ENCODE measurements at regions not wholly inside any gene's neighbourhood (a gene's known extent, or its start where the extent isn't known, plus 50 kb on each side); places are given as distances from the start of the nearest gene placed in this dataset.
"Not testable (repeated sequence)": the region's sequence is repeated elsewhere in the genome, so short reads cannot be mapped to it uniquely, and the experiment has no call there.

DNA sequence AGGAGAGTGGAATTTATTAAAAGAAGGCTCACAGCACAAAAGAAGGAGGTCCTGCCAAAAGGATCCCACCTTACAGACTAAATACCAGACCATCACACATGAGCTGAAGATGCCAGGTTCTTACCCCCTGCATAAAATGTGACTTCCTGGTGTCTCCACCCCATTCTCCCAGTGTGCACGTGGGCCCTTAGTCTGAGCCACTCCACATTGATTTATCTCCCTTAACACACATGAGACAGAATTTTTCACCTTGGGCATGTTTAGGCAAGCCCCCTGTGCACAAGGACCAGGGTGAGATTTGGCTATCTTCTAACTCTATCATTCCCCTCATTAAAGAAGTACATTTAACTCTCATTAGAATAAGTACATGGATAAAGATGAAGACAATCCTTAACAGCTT, 916.7 kb downstream of the PLOD2 start:
- TF ChIP-seq ELF4 (IDR thresholded peaks at IDR 0.05) (no peak), HDGF (IDR thresholded peaks at IDR 0.05; ENCODE audit: borderline replicate concordance) (no peak), ZNF384 (IDR thresholded peaks at IDR 0.05) (no peak), LEF1 (IDR thresholded peaks at IDR 0.05; ENCODE audit: borderline replicate concordance) (no peak)
- ChIA-PET POLR2A (no interaction called here), CTCF (no interaction called here)
- no peak for DNase-seq (ENCODE audit: extremely low spot score)

DNA sequence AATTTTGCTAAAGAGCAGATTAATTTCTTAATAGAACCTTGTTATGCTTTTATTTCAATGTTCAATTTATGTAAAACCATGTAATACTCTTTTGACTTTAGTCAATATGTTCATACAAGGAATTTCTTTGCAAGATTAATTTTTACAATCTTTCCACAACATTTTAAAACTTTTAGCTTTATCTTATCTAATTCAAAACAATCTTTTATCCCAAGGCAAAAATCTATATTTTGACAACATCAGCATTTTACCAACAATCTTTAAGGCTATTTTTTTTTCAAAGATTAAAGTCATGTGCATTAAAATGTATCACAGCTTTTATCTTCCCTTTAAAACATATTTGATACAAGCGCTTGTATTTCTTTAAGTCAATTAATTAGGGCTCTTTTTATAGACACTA, 914.7 kb downstream of the PLOD2 start:
- TF ChIP-seq HDGF (IDR thresholded peaks at IDR 0.05; ENCODE audit: borderline replicate concordance) (no peak), SUZ12 (IDR thresholded peaks at IDR 0.05) (no peak), BHLHE40 (IDR thresholded peaks at IDR 0.05; ENCODE audit: borderline replicate concordance) (no peak), CTBP1 (IDR thresholded peaks at IDR 0.05; ENCODE audit: borderline replicate concordance) (no peak), L3MBTL2 (conservative IDR thresholded peaks at IDR 0.05) (no peak), PKNOX1 (IDR thresholded peaks at IDR 0.05) (no peak), TARDBP (IDR thresholded peaks at IDR 0.05) (no peak), NFRKB (IDR thresholded peaks at IDR 0.05) (no peak), LEF1 (IDR thresholded peaks at IDR 0.05; ENCODE audit: borderline replicate concordance) (no peak), ELF4 (IDR thresholded peaks at IDR 0.05) (no peak), FOXA1 (IDR thresholded peaks at IDR 0.05) (no peak), ARNT (IDR thresholded peaks at IDR 0.05) (no peak), SP1 (IDR thresholded peaks at IDR 0.05) (no peak), ZNF384 (IDR thresholded peaks at IDR 0.05) (no peak), FOXM1 (IDR thresholded peaks at IDR 0.05; ENCODE audit: borderline replicate concordance) (no peak), FOXK2 (IDR thresholded peaks at IDR 0.05) (no peak)
- ChIA-PET CTCF (interaction anchor here (0.7 kb wide), 1 partner anchor 26 kb away, joined by 4 read pairs; no protein-coding TSS in a partner anchor), POLR2A (no interaction called here)
- no peak for DNase-seq (ENCODE audit: extremely low spot score)

GRCh38 chr3:145248928-145249327, 912.1 kb downstream of the PLOD2 start:
- DNase-seq (ENCODE audit: extremely low spot score) = no peak
- TF ChIP-seq SP1 (IDR thresholded peaks at IDR 0.05) (no peak), PKNOX1 (IDR thresholded peaks at IDR 0.05) (no peak), L3MBTL2 (conservative IDR thresholded peaks at IDR 0.05) (no peak), FOXK2 (IDR thresholded peaks at IDR 0.05) (no peak), NFRKB (IDR thresholded peaks at IDR 0.05) (no peak), FOXM1 (IDR thresholded peaks at IDR 0.05; ENCODE audit: borderline replicate concordance) (no peak), LEF1 (IDR thresholded peaks at IDR 0.05; ENCODE audit: borderline replicate concordance) (no peak), ARNT (IDR thresholded peaks at IDR 0.05) (no peak), SUZ12 (IDR thresholded peaks at IDR 0.05) (no peak), ELF4 (IDR thresholded peaks at IDR 0.05) (no peak), ZNF384 (IDR thresholded peaks at IDR 0.05) (no peak), FOXA1 (IDR thresholded peaks at IDR 0.05) (no peak), BHLHE40 (IDR thresholded peaks at IDR 0.05; ENCODE audit: borderline replicate concordance) (no peak), CTBP1 (IDR thresholded peaks at IDR 0.05; ENCODE audit: borderline replicate concordance) (no peak), TARDBP (IDR thresholded peaks at IDR 0.05) (no peak), HDGF (IDR thresholded peaks at IDR 0.05; ENCODE audit: borderline replicate concordance) (no peak)
- POLR2A ChIA-PET = no interaction called here
- CTCF ChIA-PET = no interaction called here

GRCh38 chr3:145251311-145251710, 909.7 kb downstream of the PLOD2 start:
- DNase-seq (ENCODE audit: extremely low spot score) = no peak
- no peak for TF ChIP-seq FOXK2 (IDR thresholded peaks at IDR 0.05)
- TF ChIP-seq SP1 (IDR thresholded peaks at IDR 0.05) = no peak
- TF ChIP-seq LEF1 (IDR thresholded peaks at IDR 0.05; ENCODE audit: borderline replicate concordance) = no peak
- TF ChIP-seq NFRKB (IDR thresholded peaks at IDR 0.05) = no peak
- no peak for TF ChIP-seq SUZ12 (IDR thresholded peaks at IDR 0.05)
- no peak for TF ChIP-seq CTBP1 (IDR thresholded peaks at IDR 0.05; ENCODE audit: borderline replicate concordance)
- TF ChIP-seq ELF4 (IDR thresholded peaks at IDR 0.05) = no peak
- no peak for TF ChIP-seq BHLHE40 (IDR thresholded peaks at IDR 0.05; ENCODE audit: borderline replicate concordance)
- TF ChIP-seq FOXM1 (IDR thresholded peaks at IDR 0.05; ENCODE audit: borderline replicate concordance) = no peak
- TF ChIP-seq TARDBP (IDR thresholded peaks at IDR 0.05) = no peak
- no peak for TF ChIP-seq PKNOX1 (IDR thresholded peaks at IDR 0.05)
- no peak for TF ChIP-seq ZNF384 (IDR thresholded peaks at IDR 0.05)
- no peak for TF ChIP-seq ARNT (IDR thresholded peaks at IDR 0.05)
- no peak for TF ChIP-seq FOXA1 (IDR thresholded peaks at IDR 0.05)
- TF ChIP-seq L3MBTL2 (conservative IDR thresholded peaks at IDR 0.05) = no peak
- ChIA-PET POLR2A (no interaction called here), CTCF (no interaction called here)

DNA sequence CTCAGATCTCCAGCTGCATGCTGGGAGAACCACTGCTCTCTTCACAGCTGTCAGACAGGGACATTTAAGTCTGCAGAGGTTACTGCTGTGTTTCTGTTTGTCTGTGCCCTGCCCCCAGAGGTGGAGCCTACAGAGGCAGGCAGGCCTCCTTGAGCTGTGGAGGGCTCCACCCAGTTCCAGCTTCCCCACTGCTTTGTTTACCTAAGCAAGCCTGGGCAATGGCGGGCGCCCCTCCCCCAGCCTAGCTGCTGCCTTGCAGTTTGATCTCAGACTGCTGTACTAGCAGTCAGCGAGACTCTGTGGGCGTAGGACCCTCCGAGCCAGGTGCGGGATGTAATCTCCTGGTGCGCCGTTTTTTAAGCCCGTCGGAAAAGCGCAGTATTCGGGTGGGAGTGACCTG, 903.0 kb downstream of the PLOD2 start:
- POLR2A ChIA-PET; CTCF ChIA-PET; DNase-seq (ENCODE audit: extremely low spot score): not testable (repeated sequence)

- TF ChIP-seq ELF4 (IDR thresholded peaks at IDR 0.05) (no peak), L3MBTL2 (conservative IDR thresholded peaks at IDR 0.05) (no peak), SUZ12 (IDR thresholded peaks at IDR 0.05) (no peak), FOXM1 (IDR thresholded peaks at IDR 0.05; ENCODE audit: borderline replicate concordance) (no peak)
- DNase-seq (ENCODE audit: extremely low spot score) = no peak
- CTCF ChIA-PET = no interaction called here
- POLR2A ChIA-PET = no interaction called here
Measured at GRCh38 chr3:145259166-145259880, 901.7 kb downstream of the PLOD2 start.

DNA sequence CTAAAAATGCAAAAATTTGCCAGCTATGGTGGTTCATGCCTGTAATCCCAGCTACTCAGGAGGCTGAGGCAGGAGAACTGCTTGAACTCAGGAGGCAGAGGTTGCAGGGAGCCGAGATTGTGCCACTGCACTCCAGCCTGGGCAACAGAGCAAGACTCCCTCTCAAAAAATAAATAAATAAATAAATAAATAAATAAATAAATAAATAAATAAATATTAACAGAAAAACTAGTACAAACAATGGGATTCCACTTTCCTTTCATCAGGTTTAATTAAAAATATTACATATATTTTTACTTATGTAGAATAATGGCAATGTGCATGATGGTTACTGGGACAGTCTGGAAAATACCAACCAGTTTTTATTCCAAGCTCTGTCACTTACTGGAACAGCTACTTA, 897.5 kb downstream of the PLOD2 start:
- CTCF ChIA-PET; POLR2A ChIA-PET; DNase-seq (ENCODE audit: extremely low spot score): not testable (repeated sequence)
